ENCODE measurements at regions not wholly inside any gene's neighbourhood (a gene's known extent, or its start where the extent isn't known, plus 50 kb on each side); places are given as distances from the start of the nearest gene placed in this dataset.

- no peak for DNase-seq
- H3K79me1 ChIP-seq (ENCODE audit: low read length), result no peaks in the 10 kb centered on the region
- no peak overlapping the region for H2BK120ac ChIP-seq (ENCODE audit: low read depth, low read length)
- no peak overlapping the region for H2BK15ac ChIP-seq (replicated peaks; ENCODE audit: low read depth)
- H3K27me3 ChIP-seq (ENCODE audit: insufficient read depth, low read length, poor library complexity), result no peaks in the 10 kb centered on the region
- no CpG with 5 or more reads among the region's 8 CpGs for WGBS (ENCODE audit: extremely low coverage, insufficient coverage, low lambda C conversion rate)
- no peak overlapping the region for H2BK5ac ChIP-seq (ENCODE audit: low read length)
- H3K79me2 ChIP-seq (ENCODE audit: control insufficient read depth, insufficient read depth, low read length), result no peaks in the 10 kb centered on the region
- H3K27ac ChIP-seq (ENCODE audit: low read depth, low read length), result no peak overlapping the region
- H3K4ac ChIP-seq (ENCODE audit: low read depth, low read length), result no peak overlapping the region
- no peak overlapping the region for H3K18ac ChIP-seq (ENCODE audit: low read length)
- no peak overlapping the region for H3K23ac ChIP-seq (ENCODE audit: low read length)
- H4K5ac ChIP-seq (ENCODE audit: low read length), result no peak overlapping the region
- no peaks in the 10 kb centered on the region for H3K4me1 ChIP-seq (ENCODE audit: control insufficient read depth, low read depth, low read length)
- H4K8ac ChIP-seq (ENCODE audit: low read depth, low read length), result no peak overlapping the region
- H2AK5ac ChIP-seq (ENCODE audit: low read length), result no peak overlapping the region
- no peak overlapping the region for H3K4me2 ChIP-seq (ENCODE audit: low read length)
- no peak overlapping the region for H3K56ac ChIP-seq (ENCODE audit: low read length)
- H3K9ac ChIP-seq (ENCODE audit: low read length), result no peak overlapping the region
- no peaks in the 10 kb centered on the region for H3K36me3 ChIP-seq (ENCODE audit: control insufficient read depth, insufficient read depth, low read length)
- no peak overlapping the region for H3K4me3 ChIP-seq (ENCODE audit: low read length)
Measured at GRCh38 chr9:134231767-134232166, 67.4 kb upstream of the RNU6ATAC start.

GRCh38 chr9:134233022-134233421 lies 68.7 kb upstream of the RNU6ATAC start:
- no peak for DNase-seq
- Histone ChIP-seq H3K4ac (ENCODE audit: low read depth, low read length) (no peak overlapping the region), H2BK5ac (ENCODE audit: low read length) (no peak overlapping the region), H3K56ac (ENCODE audit: low read length) (no peak overlapping the region), H3K36me3 (ENCODE audit: control insufficient read depth, insufficient read depth, low read length) (no peaks in the 10 kb centered on the region), H2AK5ac (ENCODE audit: low read length) (no peak overlapping the region), H3K79me1 (ENCODE audit: low read length) (no peaks in the 10 kb centered on the region), H3K18ac (ENCODE audit: low read length) (no peak overlapping the region), H4K8ac (ENCODE audit: low read depth, low read length) (no peak overlapping the region), H3K9ac (ENCODE audit: low read length) (no peak overlapping the region), H2BK15ac (replicated peaks; ENCODE audit: low read depth) (no peak overlapping the region), H3K27ac (ENCODE audit: low read depth, low read length) (no peak overlapping the region), H3K79me2 (ENCODE audit: control insufficient read depth, insufficient read depth, low read length) (no peaks in the 10 kb centered on the region), H3K27me3 (ENCODE audit: insufficient read depth, low read length, poor library complexity) (no peaks in the 10 kb centered on the region), H3K4me1 (ENCODE audit: control insufficient read depth, low read depth, low read length) (no peaks in the 10 kb centered on the region), H3K23ac (ENCODE audit: low read length) (no peak overlapping the region), H4K5ac (ENCODE audit: low read length) (no peak overlapping the region), H3K4me3 (ENCODE audit: low read length) (no peak overlapping the region), H3K4me2 (ENCODE audit: low read length) (no peak overlapping the region), H2BK120ac (ENCODE audit: low read depth, low read length) (no peak overlapping the region)
- WGBS (ENCODE audit: extremely low coverage, insufficient coverage, low lambda C conversion rate), result no CpG with 5 or more reads among the region's 16 CpGs

DNA sequence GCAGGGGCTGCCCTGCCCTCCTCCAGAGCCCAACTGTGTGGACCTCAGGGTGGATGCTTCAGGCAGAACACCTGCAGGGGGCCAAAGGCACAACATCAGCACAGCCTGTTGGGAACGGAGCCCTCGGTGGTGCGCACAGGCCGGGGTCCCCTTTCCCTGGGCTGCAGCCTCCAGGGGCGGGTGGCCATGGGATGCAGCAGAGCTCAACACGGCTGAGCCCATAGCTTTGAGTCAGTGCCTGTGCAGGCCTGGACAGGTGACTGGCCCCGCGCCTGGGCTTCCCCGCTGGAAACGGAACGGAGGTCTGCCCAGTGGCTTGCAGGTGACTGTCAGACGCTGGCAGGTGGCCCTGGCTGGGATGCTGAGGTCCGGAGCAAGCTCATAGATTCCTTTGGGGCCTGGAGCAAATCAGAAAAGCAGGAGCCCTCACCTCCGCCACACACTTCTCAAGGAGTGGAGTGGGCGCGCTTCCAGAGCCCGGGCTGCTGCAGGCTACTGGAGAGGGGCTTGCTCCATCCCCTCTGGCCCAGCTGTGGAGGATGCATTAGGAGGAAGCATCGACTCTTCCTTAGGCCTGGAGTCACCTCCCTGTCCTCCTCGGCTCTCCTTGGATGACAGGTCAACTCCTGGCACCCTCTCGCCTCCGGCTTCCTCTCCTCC lies 69.8 kb upstream of the RNU6ATAC start:
- Histone ChIP-seq H3K79me1 (ENCODE audit: low read length) (no peaks in the 10 kb centered on the region), H2BK5ac (ENCODE audit: low read length) (no peak overlapping the region), H3K79me2 (ENCODE audit: control insufficient read depth, insufficient read depth, low read length) (no peaks in the 10 kb centered on the region), H4K5ac (ENCODE audit: low read length) (no peak overlapping the region), H3K4me2 (ENCODE audit: low read length) (no peak overlapping the region), H3K27ac (ENCODE audit: low read depth, low read length) (no peak overlapping the region), H3K4ac (ENCODE audit: low read depth, low read length) (no peak overlapping the region), H3K4me1 (ENCODE audit: control insufficient read depth, low read depth, low read length) (no peaks in the 10 kb centered on the region), H3K23ac (ENCODE audit: low read length) (no peak overlapping the region), H2BK15ac (replicated peaks; ENCODE audit: low read depth) (no peak overlapping the region), H3K27me3 (ENCODE audit: insufficient read depth, low read length, poor library complexity) (no peaks in the 10 kb centered on the region), H2AK5ac (ENCODE audit: low read length) (no peak overlapping the region), H3K18ac (ENCODE audit: low read length) (no peak overlapping the region), H4K8ac (ENCODE audit: low read depth, low read length) (no peak overlapping the region), H2BK120ac (ENCODE audit: low read depth, low read length) (no peak overlapping the region), H3K56ac (ENCODE audit: low read length) (no peak overlapping the region), H3K4me3 (ENCODE audit: low read length) (no peak overlapping the region), H3K9ac (ENCODE audit: low read length) (no peak overlapping the region), H3K36me3 (ENCODE audit: control insufficient read depth, insufficient read depth, low read length) (no peaks in the 10 kb centered on the region)
- no CpG with 5 or more reads among the region's 21 CpGs for WGBS (ENCODE audit: extremely low coverage, insufficient coverage, low lambda C conversion rate)
- no peak for DNase-seq

- no CpG with 5 or more reads among the region's 21 CpGs for WGBS (ENCODE audit: extremely low coverage, insufficient coverage, low lambda C conversion rate)
- H3K4me1 ChIP-seq (ENCODE audit: control insufficient read depth, low read depth, low read length), result no peaks in the 10 kb centered on the region
- H2BK15ac ChIP-seq (replicated peaks; ENCODE audit: low read depth), result no peak overlapping the region
- H3K27me3 ChIP-seq (ENCODE audit: insufficient read depth, low read length, poor library complexity), result no peaks in the 10 kb centered on the region
- H3K4me3 ChIP-seq (ENCODE audit: low read length), result no peak overlapping the region
- H3K56ac ChIP-seq (ENCODE audit: low read length), result no peak overlapping the region
- H2BK120ac ChIP-seq (ENCODE audit: low read depth, low read length), result no peak overlapping the region
- no peak for DNase-seq
- H3K18ac ChIP-seq (ENCODE audit: low read length), result no peak overlapping the region
- no peak overlapping the region for H2AK5ac ChIP-seq (ENCODE audit: low read length)
- H4K8ac ChIP-seq (ENCODE audit: low read depth, low read length), result no peak overlapping the region
- H2BK5ac ChIP-seq (ENCODE audit: low read length), result no peak overlapping the region
- H3K79me2 ChIP-seq (ENCODE audit: control insufficient read depth, insufficient read depth, low read length), result no peaks in the 10 kb centered on the region
- no peak overlapping the region for H3K9ac ChIP-seq (ENCODE audit: low read length)
- H3K23ac ChIP-seq (ENCODE audit: low read length), result no peak overlapping the region
- H3K79me1 ChIP-seq (ENCODE audit: low read length), result no peaks in the 10 kb centered on the region
- no peak overlapping the region for H4K5ac ChIP-seq (ENCODE audit: low read length)
- H3K4ac ChIP-seq (ENCODE audit: low read depth, low read length), result no peak overlapping the region
- no peak overlapping the region for H3K4me2 ChIP-seq (ENCODE audit: low read length)
- no peak overlapping the region for H3K27ac ChIP-seq (ENCODE audit: low read depth, low read length)
- H3K36me3 ChIP-seq (ENCODE audit: control insufficient read depth, insufficient read depth, low read length), result no peaks in the 10 kb centered on the region
Measured at GRCh38 chr9:134234687-134235359, 70.5 kb upstream of the RNU6ATAC start.

- no CpG with 5 or more reads among the region's 16 CpGs for WGBS (ENCODE audit: extremely low coverage, insufficient coverage, low lambda C conversion rate)
Measured at GRCh38 chr9:134235366-134235765, 71.0 kb upstream of the RNU6ATAC start.

More at GRCh38 chr9:134235366-134235765, 71.0 kb upstream of the RNU6ATAC start:
- no peaks in the 10 kb centered on the region for H3K27me3 ChIP-seq (ENCODE audit: insufficient read depth, low read length, poor library complexity)
- H3K79me2 ChIP-seq (ENCODE audit: control insufficient read depth, insufficient read depth, low read length), result no peaks in the 10 kb centered on the region
- H3K4me3 ChIP-seq (ENCODE audit: low read length), result no peak overlapping the region
- no peaks in the 10 kb centered on the region for H3K36me3 ChIP-seq (ENCODE audit: control insufficient read depth, insufficient read depth, low read length)
- H2AK5ac ChIP-seq (ENCODE audit: low read length), result no peak overlapping the region
- no peak overlapping the region for H3K23ac ChIP-seq (ENCODE audit: low read length)
- H3K27ac ChIP-seq (ENCODE audit: low read depth, low read length), result no peak overlapping the region
- H2BK5ac ChIP-seq (ENCODE audit: low read length), result no peak overlapping the region
- H2BK15ac ChIP-seq (replicated peaks; ENCODE audit: low read depth), result no peak overlapping the region
- H3K9ac ChIP-seq (ENCODE audit: low read length), result no peak overlapping the region
- no peak overlapping the region for H3K4me2 ChIP-seq (ENCODE audit: low read length)
- H3K4ac ChIP-seq (ENCODE audit: low read depth, low read length), result no peak overlapping the region
- H3K79me1 ChIP-seq (ENCODE audit: low read length), result no peaks in the 10 kb centered on the region
- H3K4me1 ChIP-seq (ENCODE audit: control insufficient read depth, low read depth, low read length), result no peaks in the 10 kb centered on the region
- H3K56ac ChIP-seq (ENCODE audit: low read length), result no peak overlapping the region
- no peak overlapping the region for H4K5ac ChIP-seq (ENCODE audit: low read length)
- no peak for DNase-seq
- H4K8ac ChIP-seq (ENCODE audit: low read depth, low read length), result no peak overlapping the region
- H3K18ac ChIP-seq (ENCODE audit: low read length), result no peak overlapping the region
- H2BK120ac ChIP-seq (ENCODE audit: low read depth, low read length), result no peak overlapping the region
